Activated CD4-positive, CD25-positive, alpha-beta regulatory T cell (primary cell): ENCODE measurements at regions not wholly inside any gene's neighbourhood (a gene's known extent, or its start where the extent isn't known, plus 50 kb on each side); places are given as distances from the start of the nearest gene placed in this dataset.

ENCODE experiments used
- DNase-seq, 4 experiments: peaks; one replicate each; lab custom pipeline; 2025; lab: John Stamatoyannopoulos, UW

GRCh38 chr2:17303521-17303920 is 214.7 kb downstream of the RAD51AP2 start:
- DNase-seq: no peak

GRCh38 chr2:17303054-17303453 is 215.2 kb downstream of the RAD51AP2 start:
- no peak for DNase-seq

- no peak for DNase-seq
These were observed 216.0 kb downstream of the RAD51AP2 start for GRCh38 chr2:17302281-17302680.

- no peak for DNase-seq
These were observed 216.8 kb downstream of the RAD51AP2 start for GRCh38 chr2:17301437-17301836.

GRCh38 chr2:17299891-17300540 is 218.2 kb downstream of the RAD51AP2 start:
- DNase-seq: no peak

- no peak for DNase-seq
These were observed 219.8 kb downstream of the RAD51AP2 start for GRCh38 chr2:17298453-17298852.

GRCh38 chr2:17296686-17297085 is 221.6 kb downstream of the RAD51AP2 start:
- DNase-seq: no peak

GRCh38 chr2:17289669-17290068 is 228.6 kb downstream of the RAD51AP2 start:
- no peak for DNase-seq

- DNase-seq: no peak
These were observed 231.1 kb downstream of the RAD51AP2 start for GRCh38 chr2:17287183-17287582.

GRCh38 chr2:17282826-17283225 is 235.4 kb downstream of the RAD51AP2 start:
- no peak for DNase-seq

GRCh38 chr2:17282245-17282644 is 236.0 kb downstream of the RAD51AP2 start:
- no peak for DNase-seq

- DNase-seq: no peak
These were observed 242.0 kb downstream of the RAD51AP2 start for GRCh38 chr2:17276220-17276619.

- no peak for DNase-seq
These were observed 245.4 kb downstream of the RAD51AP2 start for GRCh38 chr2:17272652-17273525.

- no peak for DNase-seq
These were observed 246.1 kb downstream of the RAD51AP2 start for GRCh38 chr2:17272170-17272569.

- no peak for DNase-seq
These were observed 246.8 kb downstream of the RAD51AP2 start for GRCh38 chr2:17271416-17271815.

- no peak for DNase-seq
These were observed 247.3 kb downstream of the RAD51AP2 start for GRCh38 chr2:17270894-17271293.

- no peak for DNase-seq
These were observed 254.7 kb downstream of the RAD51AP2 start for GRCh38 chr2:17263570-17263968.

- no peak for DNase-seq
These were observed 255.2 kb downstream of the RAD51AP2 start for GRCh38 chr2:17262854-17263569.

GRCh38 chr2:17259613-17260012 is 258.6 kb downstream of the RAD51AP2 start:
- no peak for DNase-seq

GRCh38 chr2:17258861-17259260 is 259.4 kb downstream of the RAD51AP2 start:
- DNase-seq: no peak

GRCh38 chr2:17257189-17257909 is 260.9 kb downstream of the RAD51AP2 start:
- DNase-seq: no peak

GRCh38 chr2:17255071-17255470 is 263.2 kb downstream of the RAD51AP2 start:
- DNase-seq: no peak
